NOMO-1 treated with DMSO at 0.1 percent for 48 hours (cell line): ENCODE measurements at regions not wholly inside any gene's neighbourhood (a gene's known extent, or its start where the extent isn't known, plus 50 kb on each side); places are given as distances from the start of the nearest gene placed in this dataset.
"Not testable (repeated sequence)": the region's sequence is repeated elsewhere in the genome, so short reads cannot be mapped to it uniquely, and the experiment has no call there.

ENCODE experiments used
- DNase-seq: peaks from one replicate; lab custom pipeline; 2025; ENCODE audit not compliant: unreplicated experiment; lab: John Stamatoyannopoulos, UW

- no peak for DNase-seq
Observed at GRCh38 chr1:29803486-29803885, 567.2 kb downstream of the PTPRU start.

DNA sequence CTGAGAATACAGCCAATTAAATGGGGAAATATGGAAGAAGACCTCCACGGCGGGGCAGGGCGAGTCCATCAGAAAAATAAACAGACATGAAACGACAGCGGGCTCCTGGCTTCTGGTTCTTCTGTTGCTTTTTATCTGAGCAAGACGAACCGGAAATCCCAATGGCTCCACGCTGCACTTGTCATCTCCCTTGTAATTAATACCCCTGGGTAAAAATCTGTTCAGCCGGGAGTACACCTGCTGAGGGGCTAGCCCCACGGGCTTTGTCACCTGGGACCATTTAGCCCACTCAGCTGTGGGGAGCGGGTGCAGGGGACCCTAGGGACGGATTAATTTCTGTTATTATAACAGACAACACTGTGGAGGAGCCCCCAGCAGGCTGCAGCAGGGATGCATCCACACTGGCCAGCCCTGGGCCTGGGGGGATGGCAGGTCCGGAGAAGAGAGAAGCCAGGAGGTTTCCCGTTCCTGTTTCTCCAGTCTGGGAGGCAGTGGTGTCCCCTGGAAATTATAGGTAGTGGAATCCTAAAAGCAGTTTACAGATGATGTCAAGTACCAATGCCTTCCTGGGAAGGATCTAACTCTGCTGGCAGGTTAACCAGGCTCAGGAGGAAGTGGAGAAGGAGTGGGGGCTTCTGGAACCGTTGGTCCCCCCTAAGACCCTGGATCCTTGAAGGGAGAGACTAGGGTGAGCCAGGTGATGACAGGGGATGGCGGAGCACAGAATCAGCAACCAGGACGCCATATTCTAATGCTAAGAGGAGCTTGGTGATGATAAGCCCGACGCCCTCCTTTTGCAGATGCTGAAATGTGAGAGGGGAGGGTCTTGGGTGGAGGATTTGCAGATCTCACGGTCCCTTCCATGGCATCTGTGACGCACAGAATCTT is 566.1 kb downstream of the PTPRU start:
- no peak for DNase-seq

DNA sequence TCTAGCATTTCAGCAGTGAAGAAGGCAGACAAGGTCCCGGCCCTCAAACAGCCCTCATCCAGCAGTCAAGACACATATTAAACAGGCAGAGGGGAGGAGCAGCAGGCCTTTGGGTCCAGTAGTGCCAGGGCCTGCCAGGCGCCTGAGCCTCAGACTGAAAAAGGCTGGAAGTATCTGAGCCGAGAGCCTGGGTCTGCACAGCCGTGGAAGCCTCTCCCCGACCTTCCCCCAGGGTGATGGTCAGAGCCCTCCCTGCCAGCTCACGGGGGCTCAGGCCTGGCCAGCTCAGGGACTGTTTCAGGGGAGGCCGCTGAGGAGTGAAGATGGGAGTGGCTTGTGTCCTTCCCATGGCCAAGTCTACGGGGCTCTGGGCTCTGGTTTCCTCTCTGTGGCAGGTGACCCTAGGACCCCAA is 565.2 kb downstream of the PTPRU start:
- no peak for DNase-seq

GRCh38 chr1:29801003-29801402 is 564.7 kb downstream of the PTPRU start:
- DNase-seq, result no peak

DNA sequence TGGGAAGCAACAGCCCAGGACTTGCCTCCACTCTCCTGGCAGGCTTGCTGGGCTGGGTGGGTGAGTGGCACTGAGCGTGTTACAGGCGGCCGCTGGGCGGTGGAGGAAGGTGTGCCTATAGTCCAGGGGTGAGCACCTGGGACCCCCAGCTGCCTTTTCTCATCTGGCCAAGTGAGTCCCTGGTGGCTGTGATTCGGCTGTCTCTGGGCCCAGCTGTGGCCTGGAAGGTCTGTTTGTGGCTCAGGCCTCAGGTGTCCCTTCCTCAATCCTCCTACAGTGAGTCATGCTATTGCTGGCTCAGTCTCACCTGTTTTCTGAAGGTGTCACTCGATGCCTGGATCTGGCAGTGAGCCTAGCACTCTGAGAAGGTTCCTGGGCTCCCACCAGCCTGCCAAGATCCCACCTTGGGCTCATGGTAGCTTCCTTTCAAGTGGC is 564.2 kb downstream of the PTPRU start:
- DNase-seq, result no peak

DNA sequence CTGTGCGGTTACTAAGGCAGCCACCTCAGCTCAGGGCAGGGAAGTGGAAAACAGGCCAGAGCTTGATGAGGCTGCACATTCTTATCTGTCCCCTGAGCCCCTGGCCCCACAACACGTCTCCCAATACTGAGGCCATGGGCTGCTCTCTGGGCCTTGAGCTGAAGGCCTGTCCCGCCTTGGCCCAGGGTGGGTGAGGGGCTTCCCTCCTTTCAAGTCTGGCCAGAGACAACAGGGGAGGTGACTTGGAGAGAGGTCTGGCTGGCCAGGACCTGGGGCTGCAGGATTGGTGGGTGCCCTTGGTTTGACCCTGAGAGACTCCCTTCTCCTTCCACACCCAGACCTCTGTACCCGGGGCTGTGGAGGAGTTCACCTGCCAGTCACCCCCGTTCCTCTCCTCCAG is 563.8 kb downstream of the PTPRU start:
- no peak for DNase-seq

DNA sequence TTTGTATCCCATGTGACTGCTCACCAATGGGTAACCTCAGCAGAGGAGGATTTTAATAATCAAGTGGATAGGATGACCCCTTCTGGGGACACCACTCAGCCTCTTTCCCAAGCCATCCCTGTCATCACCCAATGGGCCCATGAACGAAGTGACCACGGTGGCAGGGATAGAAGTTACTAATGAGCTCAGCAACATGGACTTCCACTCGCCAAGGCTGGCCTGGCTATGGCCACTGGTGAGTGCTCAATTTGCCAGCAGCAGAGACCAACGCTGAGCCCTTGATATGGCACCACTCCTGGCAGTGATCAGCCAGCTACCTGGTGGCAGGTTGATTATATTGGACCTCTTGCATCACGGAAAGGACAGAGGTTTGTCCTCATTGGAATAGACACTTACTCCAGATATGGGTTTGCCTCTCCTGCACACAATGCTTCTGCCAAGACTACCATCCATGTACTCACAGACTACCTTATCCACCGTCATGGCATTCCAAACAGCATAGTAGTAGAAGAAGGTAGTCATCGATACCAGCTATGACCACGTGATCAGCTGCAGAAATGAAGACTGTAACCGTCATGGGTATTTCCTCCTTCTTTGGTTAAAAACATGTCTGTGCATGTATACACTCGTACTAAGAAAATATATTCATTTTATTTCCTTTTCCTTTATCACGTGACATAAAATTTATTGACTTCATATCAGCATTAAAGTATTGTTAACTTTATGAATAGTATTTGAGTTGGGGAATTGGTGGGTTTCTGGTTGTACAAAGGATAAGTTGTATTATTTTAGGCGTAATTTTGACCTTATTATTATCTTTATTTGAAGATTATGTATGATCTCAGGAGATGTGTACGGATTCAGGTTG is 562.6 kb downstream of the PTPRU start:
- DNase-seq, result no peak

- not testable (repeated sequence) for DNase-seq
Observed at GRCh38 chr1:29797125-29797524, 560.8 kb downstream of the PTPRU start.

GRCh38 chr1:29795965-29796364 is 559.6 kb downstream of the PTPRU start:
- not testable (repeated sequence) for DNase-seq

DNA sequence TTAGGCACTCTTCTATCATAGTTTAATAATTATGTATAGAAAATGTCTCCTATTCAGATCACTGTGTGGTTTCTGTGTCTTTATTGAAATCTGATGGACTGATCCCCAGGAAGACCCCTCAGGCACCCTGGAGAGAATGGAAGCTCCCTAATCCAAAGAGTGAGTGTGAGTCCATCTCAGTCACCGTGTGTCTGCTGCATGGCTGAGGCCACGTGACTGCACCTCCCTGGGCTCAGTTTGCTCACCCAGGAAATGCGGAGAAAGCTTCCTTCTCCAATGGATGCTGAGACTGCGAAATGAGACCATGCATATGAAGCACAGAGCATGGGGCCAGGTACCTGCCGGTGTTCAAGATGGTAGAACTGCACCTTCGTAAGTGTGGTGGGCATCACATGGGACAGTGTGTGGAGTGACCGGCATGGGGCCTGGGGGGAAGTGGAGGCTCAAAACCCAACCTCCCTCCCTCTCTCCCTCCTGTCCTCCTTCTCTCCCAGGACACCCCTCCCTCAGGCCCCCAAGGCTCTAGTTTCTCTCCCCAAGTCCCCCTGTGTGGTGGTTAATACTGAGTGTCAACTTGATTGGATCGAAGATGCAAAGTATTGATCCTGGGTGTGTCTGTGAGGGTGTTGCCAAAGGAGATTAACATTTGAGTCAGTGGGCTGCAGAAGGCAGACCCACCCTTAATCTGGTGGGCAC is 557.5 kb downstream of the PTPRU start:
- no peak for DNase-seq

DNA sequence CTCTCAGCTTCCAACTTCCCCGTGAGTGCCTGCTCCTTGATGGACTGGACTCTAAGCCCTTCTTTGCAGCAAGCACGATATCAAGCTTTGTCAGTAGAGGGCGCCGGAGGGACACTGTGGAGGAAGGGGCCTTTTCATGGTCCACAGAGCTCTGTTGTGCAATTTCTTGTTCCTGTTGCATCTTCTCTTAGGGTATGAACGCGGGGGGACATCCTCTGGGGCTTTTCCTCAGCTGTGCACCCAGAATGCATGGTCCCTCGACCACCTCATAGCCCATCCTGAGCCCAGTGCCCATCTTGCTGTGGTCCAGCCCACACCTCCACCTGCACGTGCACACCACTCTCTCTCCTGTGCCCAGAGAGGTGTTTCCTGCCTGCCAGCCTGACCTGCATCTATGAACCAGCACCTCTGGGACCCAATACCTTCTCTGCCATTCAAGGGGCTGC is 556.8 kb downstream of the PTPRU start:
- DNase-seq, result peak; percentile 81

DNA sequence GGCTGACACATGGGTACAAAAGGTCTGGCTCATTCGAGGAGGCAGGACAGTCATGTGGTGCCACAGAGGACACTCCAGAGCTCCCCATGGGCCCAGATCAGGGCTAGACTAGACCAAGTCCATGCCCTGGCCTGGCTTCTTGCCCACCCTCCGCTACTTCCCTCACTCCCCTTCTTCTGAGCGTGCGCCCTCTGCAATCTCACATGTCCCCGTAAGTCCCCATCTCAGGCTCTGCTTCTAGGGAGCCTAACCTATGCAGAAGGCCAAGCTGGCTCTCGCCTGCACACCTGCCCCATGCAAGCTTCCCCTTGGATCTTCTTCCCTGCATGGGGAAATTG is 553.6 kb downstream of the PTPRU start:
- no peak for DNase-seq

DNA sequence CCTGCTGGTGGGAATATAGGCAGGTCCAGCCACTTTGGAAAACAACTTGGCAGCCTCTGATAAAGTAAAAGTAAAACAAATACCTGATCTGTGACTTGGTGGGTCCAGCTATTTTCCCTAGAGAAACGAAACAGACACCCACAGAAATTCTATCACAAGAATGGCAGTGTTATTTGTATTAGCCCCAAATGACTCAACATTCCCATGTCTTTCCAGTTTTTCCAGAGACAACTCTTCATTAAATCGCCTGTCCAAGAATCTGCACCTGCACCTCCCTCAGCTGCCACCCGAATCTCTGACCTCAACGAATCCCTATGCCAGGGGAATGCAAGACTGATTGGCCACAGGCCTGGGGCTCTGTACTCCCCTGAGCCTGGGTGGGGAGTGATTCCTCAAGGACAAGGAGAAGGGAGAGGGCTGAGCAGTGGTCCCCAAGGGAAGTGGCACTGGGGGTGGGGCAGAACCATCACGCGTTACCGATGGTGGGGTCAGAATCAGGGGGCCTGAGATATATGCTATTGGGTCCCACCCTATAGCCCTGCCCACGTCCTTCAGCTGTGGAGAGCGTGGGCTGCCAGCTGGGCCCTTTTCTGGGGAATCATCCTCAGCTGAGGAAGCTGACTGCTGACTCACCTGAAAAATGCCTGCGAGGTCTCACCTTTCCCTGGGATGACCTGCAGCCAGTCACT is 553.0 kb downstream of the PTPRU start:
- DNase-seq, result no peak

- DNase-seq, result no peak
Observed at GRCh38 chr1:29786791-29787732, 550.7 kb downstream of the PTPRU start.

DNA sequence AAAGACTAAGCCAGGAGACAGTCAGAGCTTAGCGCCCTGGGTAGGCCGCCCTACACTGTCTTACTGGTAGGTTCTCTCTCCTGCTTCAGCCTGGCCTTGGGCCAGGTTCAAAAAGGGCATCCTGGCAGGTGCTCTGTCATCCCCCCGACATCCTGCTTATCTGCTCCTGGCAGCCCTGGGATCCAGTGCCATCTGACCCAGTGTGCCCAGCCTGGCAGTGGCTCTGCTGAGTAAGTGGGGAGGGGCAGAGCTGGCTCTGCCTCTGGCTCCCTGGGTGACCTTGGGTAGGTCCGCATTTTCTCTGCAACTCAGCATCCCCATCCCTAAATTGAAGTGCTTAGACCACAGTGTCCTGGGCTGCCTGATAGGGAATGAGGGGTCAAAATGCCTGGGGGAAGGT is 549.9 kb downstream of the PTPRU start:
- no peak for DNase-seq

DNA sequence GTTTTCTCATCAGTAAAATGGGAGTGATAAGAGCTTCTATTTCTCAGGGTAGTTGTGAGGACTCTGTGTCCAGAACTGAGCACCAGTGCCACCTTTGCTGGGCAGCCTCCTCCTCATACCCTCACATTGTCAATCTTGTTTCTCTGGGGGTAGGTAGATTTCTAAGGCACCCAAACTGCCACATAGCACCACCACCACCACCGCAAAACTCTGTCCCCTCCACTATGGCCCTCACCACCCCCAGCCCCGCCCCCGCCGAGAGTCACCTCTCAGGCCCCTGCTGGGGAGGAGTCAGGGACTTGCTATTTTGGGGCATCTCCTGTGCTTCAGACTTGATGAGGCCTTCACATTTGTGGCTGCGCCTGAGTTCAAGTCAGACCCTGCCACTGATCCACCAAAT is 549.2 kb downstream of the PTPRU start:
- DNase-seq, result no peak

GRCh38 chr1:29785137-29785527 is 548.8 kb downstream of the PTPRU start:
- DNase-seq, result no peak

DNA sequence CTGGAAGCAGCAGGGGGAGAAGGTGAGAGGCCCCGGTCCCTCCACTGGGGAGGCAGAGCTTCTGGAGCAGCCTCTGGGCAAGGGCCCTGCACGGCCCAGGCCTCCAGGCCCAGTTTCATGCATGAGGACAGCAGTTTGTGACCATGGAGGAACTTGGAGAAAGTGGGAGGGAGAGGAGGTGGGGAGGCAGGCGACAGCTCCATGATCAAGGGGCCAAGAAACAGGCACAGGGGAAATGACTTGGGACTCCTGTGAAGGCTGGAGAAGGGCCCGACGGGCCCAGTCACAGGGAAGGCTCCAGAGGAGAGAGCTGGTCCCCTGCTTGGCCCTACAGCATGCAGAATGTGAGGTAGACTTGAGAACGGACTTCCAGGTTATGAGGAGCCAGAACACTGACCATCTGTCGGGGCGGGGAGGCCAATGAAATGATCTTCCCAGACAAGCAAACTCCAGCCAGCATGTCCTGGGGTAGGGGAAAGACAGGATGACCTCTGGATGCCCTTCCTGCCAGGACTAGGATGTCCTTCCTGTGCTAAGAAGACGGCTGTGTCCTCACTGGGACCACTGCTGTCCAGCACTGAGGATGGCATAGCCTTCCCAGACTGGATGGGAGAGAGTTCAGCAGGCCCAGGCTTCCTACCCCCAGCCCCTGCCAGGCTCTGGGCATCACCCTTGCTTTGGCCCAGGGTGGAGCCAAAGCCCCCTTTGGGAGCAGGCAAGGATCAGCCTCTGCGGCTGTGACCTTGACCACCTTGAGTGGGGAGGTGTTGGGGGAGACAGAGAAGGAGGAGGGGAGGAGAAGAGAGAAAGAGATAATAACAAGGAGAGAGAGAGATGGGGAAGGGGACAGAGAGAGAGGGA is 548.2 kb downstream of the PTPRU start:
- no peak for DNase-seq
